ENCODE measurements at regions not wholly inside any gene's neighbourhood (a gene's known extent, or its start where the extent isn't known, plus 50 kb on each side); places are given as distances from the start of the nearest gene placed in this dataset.

DNA sequence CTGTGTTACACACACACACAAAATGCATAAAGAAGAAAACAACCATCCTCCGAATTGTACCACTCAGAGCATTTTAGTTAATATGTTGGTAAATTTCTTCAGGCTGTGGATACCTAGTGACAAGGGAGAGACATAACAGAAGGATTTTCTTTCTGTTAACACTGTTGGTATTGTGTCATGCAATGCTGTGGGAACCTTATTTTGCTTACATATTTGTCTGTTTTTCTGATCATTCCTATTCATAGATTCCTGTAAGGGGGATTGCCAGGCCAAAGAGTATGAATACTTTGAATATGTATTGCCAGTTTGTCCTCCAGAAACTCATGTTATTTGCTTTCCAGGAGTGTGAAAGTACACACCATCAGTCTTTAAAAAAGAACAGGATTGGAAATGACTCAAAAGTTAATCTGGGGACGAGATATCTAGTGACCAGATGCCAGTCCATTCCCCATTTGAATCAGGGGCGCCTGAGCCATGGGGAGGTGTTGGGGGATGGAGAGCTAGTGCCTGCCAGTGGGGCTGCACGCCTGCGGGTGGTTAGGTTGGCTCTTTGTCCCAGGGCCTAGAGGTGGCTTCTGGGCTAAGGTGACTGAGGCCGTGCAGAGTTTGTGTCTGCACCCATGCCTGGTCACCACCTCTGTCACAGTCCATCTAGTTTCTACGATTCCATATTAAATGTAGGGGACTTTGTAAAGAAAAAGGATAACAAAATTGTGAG lies 142.0 kb downstream of the PTPN20 start:
- no peak for DNase-seq (ENCODE audit: low spot score)

GRCh38 chr10:47054974-47055373 lies 143.7 kb downstream of the PTPN20 start:
- no peak for DNase-seq (ENCODE audit: low spot score)

GRCh38 chr10:47055386-47056246 lies 144.4 kb downstream of the PTPN20 start:
- no peak for DNase-seq (ENCODE audit: low spot score)

- no peak for DNase-seq (ENCODE audit: low spot score)
Observed at GRCh38 chr10:47056247-47056510, 145.0 kb downstream of the PTPN20 start.

DNA sequence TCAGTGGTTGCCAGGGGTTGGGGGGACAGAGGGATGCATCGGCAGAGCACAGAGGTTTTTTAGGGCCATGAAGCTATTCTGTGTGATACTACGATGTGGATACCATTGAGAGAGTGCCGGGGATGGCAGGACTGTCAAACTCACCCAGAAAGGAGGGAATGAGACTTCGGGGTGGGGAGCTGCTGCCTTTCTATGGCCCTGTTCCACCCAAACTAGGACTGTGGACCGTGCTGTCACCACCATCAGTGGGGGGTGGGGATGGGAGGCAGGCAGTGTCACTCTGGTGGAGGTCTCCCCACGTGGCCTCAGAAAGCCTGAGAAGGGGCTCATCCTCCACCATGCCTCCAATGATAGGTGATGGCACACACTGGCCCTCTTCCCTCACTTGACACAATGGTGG lies 146.2 kb downstream of the PTPN20 start:
- peak; percentile 73 for DNase-seq (ENCODE audit: low spot score)

- DNase-seq (ENCODE audit: low spot score), result no peak
Observed at GRCh38 chr10:47058032-47058702, 146.9 kb downstream of the PTPN20 start.

DNA sequence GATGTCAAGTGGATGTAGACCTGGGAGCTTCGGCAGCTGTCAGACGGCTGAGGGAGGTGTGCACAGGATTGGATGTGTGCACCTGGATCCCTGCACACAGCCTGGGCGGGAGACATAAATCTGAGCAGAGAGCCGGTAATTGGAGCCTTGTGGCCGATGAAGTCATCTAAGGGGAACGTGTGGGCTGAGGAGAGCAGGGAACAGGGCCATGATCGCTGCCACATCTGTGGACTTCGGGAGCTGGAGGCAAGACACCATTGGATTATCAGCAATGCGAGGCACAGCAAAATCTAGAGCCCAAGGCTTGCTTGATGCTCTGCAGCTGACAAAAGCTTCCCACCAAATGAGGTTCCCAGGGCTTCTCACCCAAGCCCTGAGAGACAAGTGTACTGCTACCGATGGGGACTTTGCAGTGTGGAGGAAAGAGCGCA lies 147.7 kb downstream of the PTPN20 start:
- no peak for DNase-seq (ENCODE audit: low spot score)

DNA sequence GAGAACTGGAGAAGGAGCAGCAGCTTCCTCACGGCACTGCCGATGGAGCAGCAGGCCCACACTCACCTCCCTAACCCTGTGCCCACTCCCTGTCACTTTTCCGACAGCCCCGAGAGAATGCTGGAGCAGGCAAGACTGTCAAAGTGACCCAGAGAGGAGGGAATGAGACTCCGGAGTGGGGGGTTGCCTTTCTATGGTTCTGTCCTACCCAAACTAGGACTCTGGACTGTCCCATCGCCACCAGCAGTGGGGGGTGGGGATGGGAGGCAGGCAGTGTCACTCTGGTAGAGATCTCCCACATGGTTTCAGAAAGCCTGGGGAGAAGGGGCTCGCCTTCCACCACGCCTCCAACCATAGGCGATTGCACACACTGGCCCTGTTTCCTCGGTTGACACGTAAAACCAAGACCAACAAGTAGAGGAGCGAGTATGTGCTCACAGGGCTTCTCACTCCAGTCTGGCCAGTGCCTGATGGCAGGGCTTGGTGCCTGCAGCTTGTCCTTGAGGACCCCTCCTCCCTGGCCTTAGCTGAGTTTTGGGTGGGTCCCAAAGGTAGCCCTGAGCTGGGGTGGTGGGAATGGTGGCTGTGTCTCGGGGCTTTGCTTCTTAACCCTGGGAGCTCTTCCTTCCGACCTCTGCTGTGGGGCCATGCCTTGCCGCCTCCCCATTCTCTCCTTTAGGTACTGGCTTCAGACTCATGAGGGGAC lies 148.5 kb downstream of the PTPN20 start:
- DNase-seq (ENCODE audit: low spot score), result peak; percentile 75

DNA sequence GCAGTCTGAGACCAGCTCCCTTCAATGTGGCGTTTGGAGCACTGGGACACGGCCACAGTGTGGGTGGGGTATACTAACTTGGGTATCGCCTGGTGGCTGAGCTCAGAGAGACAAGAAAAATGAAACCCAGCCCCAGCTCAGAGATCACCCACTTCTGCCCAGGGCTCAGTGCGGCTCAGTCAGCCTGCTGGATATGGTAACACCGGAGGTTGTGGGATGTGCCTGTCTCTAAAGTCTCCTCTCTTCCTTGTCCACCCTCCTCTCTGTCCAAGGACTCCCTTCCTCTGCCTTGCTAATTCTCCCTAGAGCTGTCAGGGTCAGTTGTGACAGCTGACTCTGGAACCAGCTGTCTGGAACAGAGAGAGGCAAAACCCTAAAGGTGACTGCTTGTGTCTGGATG lies 149.1 kb downstream of the PTPN20 start:
- no peak for DNase-seq (ENCODE audit: low spot score)

DNA sequence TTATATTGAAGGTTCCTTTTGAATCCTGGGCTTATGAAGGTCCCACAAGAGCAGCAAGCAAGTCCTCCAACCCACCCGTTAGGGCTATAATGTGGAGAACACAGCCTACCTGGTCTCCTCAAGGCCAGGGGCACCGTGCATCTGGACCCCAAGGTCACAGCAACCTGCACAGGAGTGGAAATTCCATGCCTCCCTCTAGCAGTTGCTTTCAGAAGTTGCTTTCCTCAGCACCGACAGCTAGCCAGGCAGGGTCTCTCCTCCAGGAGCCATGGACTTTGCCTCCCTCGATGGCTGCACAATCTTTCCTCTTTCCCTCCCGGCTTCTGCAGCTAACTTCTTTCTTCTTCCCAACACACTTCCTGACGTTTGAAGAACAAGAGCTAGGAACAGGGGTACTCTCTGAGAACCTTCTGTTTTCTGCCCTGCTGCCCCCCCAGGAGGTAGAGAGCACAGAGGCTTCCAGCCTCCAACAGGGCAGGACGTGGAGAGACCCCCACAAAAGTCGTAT lies 149.8 kb downstream of the PTPN20 start:
- no peak for DNase-seq (ENCODE audit: low spot score)

DNA sequence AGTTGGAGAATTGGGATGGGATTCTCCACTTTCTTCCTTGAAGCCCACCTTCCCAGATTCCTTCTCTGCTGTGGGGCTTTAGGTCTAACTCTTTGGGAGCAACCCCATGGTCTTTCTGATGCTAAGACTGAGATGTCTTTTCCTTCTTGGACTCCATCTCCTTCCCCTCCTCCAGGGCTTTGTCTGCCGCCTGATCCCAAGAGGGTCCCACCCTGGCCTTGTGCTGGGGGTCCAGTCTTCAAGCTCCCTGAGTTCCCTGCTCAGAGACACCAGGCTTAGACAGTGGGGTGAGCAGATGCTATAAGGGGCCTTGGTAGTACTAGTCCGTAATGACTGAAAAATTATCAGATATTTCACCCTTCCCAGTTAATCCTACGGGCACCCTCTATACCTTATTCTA lies 150.5 kb downstream of the PTPN20 start:
- DNase-seq (ENCODE audit: low spot score), result no peak

DNA sequence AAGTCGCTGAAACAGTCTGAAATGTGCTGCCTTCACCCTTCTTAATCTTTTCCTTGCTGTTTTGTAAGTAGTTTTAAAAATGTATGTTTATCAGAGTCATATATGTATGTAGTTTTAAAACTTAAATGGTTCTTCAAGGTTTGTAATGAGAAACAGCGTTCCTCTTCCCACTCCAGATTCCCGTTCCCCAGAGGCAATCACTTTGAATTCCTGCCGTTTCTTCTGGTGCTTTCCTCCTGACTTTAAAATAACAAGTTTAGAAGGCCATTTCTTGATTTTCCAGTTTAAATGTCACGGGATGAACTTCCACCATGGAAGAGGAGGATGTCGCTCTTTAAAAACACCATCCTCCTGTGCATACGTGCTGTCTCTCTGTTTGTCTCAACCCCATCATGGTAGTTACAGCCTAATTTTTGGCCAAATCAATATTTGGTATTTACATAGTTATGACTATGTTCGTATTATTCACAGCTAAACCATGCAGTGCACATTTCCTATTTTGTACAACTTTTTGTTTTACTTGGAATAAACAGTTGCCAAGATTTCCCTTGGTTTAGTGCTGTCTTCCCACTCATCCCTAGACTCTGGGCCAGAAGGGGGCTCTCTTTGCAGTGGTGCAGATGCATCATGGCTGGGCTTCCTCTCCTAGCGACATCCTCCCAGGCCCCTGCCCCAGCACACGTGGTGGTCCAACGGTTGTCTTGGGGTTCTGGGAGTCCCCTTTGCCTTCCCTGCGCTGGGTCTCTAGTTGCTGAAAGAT lies 151.4 kb downstream of the PTPN20 start:
- DNase-seq (ENCODE audit: low spot score), result no peak

GRCh38 chr10:47063858-47064257 lies 152.6 kb downstream of the PTPN20 start:
- DNase-seq (ENCODE audit: low spot score), result no peak

DNA sequence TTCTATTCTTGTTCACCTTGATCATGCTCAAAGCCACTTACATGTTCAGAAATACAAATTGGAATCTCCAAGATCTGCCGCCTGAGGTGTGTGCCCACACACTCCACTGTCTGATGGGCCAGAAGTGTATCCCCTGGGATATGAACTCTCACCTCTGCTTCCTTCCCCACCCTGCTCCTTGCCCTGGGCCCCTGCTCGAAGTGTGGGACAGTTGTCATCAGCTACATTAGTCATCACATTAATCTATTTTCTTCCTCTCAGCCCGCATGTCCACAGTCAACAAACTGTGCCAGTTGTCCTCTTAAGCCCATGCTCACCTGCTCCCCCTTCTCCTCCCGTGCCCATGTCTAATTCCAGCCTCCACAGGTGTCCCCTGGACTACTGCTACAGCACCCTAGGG lies 154.7 kb downstream of the PTPN20 start:
- DNase-seq (ENCODE audit: low spot score), result no peak

- no peak for DNase-seq (ENCODE audit: low spot score)
Observed at GRCh38 chr10:47067949-47068940, 157.0 kb downstream of the PTPN20 start.

- DNase-seq (ENCODE audit: low spot score), result no peak
Observed at GRCh38 chr10:47070541-47070940, 159.3 kb downstream of the PTPN20 start.

DNA sequence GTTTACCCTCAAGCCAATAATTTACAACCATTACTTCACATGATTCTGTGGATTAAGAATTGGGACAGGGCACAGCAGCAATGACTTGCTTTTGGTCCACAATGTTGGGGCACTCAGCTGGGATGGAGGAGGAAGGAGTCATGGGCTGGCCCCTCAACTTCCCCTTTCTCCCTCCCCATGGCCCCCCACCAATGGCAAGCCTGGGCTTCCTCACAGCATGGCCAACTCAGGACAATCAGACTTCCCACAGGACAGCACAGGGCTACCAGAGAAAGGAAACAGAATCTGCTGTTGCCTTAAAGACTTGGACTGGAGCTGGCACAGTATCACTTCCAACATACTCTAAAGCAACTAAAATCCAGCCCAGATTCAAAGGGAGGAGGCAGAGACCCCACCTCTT lies 160.7 kb downstream of the PTPN20 start:
- no peak for DNase-seq (ENCODE audit: low spot score)

GRCh38 chr10:47073967-47074366 lies 162.7 kb downstream of the PTPN20 start:
- DNase-seq (ENCODE audit: low spot score), result no peak

GRCh38 chr10:47076949-47077361 lies 165.7 kb downstream of the PTPN20 start:
- DNase-seq (ENCODE audit: low spot score), result no peak

All from mesenteric fat pad (tissue), 1 donor.